ENCODE measurements at regions not wholly inside any gene's neighbourhood (a gene's known extent, or its start where the extent isn't known, plus 50 kb on each side); places are given as distances from the start of the nearest gene placed in this dataset.

DNA sequence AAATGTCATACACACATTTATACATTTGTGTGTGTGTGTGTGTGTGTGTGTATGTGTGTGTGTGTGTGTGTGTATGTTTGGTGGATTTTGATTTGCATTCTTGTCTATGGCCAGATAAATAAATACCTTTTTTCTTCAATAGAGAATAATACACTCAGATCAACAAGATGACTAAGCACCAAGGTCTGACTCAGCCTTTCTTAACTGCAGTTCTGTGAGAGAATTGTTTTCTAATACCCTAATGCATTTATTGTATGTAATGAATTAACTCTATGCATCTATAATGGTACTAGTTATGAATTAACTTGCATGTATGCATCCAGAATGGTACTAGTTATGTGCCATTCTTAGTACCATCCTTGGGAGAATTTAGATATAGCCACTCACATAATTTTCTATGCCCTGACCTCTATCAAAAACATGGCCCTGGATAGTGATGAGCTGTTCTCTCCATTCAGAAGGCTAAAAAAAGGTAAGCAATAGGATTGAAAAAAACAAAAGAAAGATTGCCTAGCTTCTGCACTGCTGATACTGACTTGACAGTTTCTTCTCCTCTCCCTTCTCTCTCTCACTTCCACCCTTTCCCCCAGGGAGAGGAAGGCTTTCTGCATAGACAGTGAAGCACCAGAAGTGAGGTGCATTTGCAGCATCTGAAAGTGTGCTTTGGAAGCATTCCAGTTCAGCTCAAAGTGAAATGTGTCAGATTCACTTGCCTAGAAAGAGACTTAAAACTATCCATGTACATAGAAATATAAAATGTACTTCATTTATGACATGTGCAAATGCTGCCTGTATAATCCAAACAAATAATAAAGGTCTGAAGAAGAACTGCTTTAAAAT lies 55.1 kb upstream of the CCDC112 start:
- H3K27ac ChIP-seq = no peak overlapping the region
- peaks cover 0 to 5% (median 0%) of the 10 kb centered on the region in 4 donors for H3K9me3 ChIP-seq
- H3K4me1 ChIP-seq = peaks cover 0 to 4% (median 0%) of the 10 kb centered on the region in 4 donors
- H3K36me3 ChIP-seq = no peaks in the 10 kb centered on the region
- no peak overlapping the region for H3K4me3 ChIP-seq
- TF ChIP-seq POLR2AphosphoS5 (IDR thresholded peaks at IDR 0.05) = no peak
- no peak for TF ChIP-seq EP300 (IDR thresholded peaks at IDR 0.05)
- TF ChIP-seq POLR2A (IDR thresholded peaks at IDR 0.05) = no peak
- TF ChIP-seq, protein P1, sequence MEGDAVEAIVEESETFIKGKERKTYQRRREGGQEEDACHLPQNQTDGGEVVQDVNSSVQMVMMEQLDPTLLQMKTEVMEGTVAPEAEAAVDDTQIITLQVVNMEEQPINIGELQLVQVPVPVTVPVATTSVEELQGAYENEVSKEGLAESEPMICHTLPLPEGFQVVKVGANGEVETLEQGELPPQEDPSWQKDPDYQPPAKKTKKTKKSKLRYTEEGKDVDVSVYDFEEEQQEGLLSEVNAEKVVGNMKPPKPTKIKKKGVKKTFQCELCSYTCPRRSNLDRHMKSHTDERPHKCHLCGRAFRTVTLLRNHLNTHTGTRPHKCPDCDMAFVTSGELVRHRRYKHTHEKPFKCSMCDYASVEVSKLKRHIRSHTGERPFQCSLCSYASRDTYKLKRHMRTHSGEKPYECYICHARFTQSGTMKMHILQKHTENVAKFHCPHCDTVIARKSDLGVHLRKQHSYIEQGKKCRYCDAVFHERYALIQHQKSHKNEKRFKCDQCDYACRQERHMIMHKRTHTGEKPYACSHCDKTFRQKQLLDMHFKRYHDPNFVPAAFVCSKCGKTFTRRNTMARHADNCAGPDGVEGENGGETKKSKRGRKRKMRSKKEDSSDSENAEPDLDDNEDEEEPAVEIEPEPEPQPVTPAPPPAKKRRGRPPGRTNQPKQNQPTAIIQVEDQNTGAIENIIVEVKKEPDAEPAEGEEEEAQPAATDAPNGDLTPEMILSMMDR (IDR thresholded peaks at IDR 0.05) = no peak
- DNase-seq (no peak), ATAC-seq (ENCODE audit: low FRiP score in 2 of 2) (no peak)
- no peaks in the 10 kb centered on the region for H3K27me3 ChIP-seq

DNA sequence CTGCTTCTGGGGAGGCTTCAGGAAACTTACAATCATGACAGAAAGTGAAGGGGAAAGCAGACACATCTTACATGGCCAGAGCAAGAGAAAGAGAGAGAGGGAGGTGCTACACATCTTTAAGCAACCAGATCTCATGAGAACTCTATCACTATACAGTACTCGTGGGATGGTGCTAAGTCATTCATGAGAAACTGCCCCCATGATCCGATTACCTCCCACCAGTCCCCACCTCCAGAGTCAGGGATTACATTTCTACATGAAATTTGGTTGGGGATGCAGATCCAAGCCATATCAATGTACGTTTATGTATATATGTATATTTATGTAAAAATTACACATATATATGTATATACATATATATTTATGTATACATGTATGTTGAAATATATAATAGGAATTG lies 54.4 kb upstream of the CCDC112 start:
- no peak overlapping the region for H3K27ac ChIP-seq
- no peaks in the 10 kb centered on the region for H3K36me3 ChIP-seq
- no peak overlapping the region for H3K4me3 ChIP-seq
- H3K9me3 ChIP-seq = peaks cover 0 to 5% (median 0%) of the 10 kb centered on the region in 4 donors
- TF ChIP-seq EP300 (IDR thresholded peaks at IDR 0.05) (no peak), POLR2AphosphoS5 (IDR thresholded peaks at IDR 0.05) (no peak), POLR2A (IDR thresholded peaks at IDR 0.05) (no peak)
- TF ChIP-seq, protein P1 (IDR thresholded peaks at IDR 0.05) = no peak
- ATAC-seq (ENCODE audit: low FRiP score in 2 of 2) (no peak), DNase-seq (no peak)
- H3K4me1 ChIP-seq = peaks cover 0 to 4% (median 0%) of the 10 kb centered on the region in 4 donors
- WGBS, 2 donors = 85% methylated on average over 3 of the region's 3 CpGs
- no peaks in the 10 kb centered on the region for H3K27me3 ChIP-seq

DNA sequence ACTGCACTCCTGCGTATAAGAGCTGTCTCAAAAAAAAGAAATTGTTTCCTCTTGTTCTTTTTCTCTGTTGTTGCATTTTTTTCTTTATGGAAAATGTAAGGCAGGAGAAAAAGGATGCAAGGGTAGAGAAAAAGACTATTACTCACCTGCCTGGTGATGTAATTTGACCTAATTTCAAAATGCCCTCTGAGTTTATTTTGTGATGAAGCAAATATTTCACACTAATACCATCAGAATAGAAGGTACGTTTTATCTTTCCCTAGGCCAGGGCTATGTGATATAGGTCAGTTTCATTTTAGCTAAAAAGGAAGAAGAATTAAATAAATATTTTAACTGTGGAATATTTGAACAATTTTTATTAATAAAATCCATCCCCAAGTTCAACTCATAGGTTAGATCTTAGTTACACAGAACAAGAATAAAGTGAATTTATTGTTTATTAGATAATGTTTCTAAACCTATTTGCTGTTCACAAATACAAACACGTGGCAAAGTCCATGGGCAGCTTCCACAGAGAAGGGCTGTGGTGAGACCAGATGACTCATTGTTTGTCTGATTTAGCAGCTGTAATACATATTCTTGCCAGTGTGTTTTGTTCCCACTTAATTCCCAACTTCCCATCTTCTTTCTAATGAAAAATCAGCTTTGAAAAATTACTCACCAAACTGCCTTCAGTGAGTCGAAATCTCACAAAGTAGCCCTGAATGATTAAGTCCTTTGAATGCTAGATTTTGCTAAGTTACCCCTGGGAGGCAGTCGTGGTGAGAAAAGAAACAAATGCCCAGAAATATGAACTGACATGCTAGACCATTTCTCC lies 52.8 kb upstream of the CCDC112 start:
- no peaks in the 10 kb centered on the region for H3K27me3 ChIP-seq
- TF ChIP-seq EP300 (IDR thresholded peaks at IDR 0.05) = no peak
- no peak for TF ChIP-seq POLR2AphosphoS5 (IDR thresholded peaks at IDR 0.05)
- TF ChIP-seq, protein P1 (IDR thresholded peaks at IDR 0.05) = peak in 3 of 6 experiments; percentile 15 to 22 (median 19)
- no peaks in the 10 kb centered on the region for H3K36me3 ChIP-seq
- no peak overlapping the region for H3K4me3 ChIP-seq
- H3K27ac ChIP-seq = no peak overlapping the region
- H3K9me3 ChIP-seq = no peaks in the 10 kb centered on the region
- WGBS, 2 donors = 44 to 59% methylated on average over 5 of the region's 5 CpGs
- no peak for DNase-seq
- peaks cover 0 to 4% (median 0%) of the 10 kb centered on the region in 4 donors for H3K4me1 ChIP-seq
- ATAC-seq (ENCODE audit: low FRiP score in 2 of 2) = peak in 1 of 2 donors; percentile 92

DNA sequence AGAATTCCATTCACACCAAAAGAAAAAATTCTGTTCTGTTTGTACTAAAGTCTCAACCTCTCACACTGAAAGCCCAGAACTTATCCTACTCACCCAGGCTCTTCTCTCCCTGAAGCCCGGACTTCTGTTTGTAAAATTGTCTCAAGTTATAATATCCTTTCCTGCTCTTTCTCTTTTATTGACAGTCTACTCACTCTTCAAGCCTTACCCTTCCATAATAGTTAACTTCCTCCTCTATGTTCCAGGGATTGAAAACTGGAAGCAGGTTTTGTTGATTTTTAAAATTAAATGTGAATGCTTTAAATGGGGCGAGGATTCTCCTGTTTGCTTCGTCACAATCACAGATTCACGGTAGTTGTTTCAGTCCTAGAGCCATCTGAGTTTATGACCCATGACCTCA lies 51.7 kb upstream of the CCDC112 start:
- Histone ChIP-seq H3K4me1 (peaks cover 0 to 4% (median 0%) of the 10 kb centered on the region in 4 donors), H3K9me3 (no peaks in the 10 kb centered on the region), H3K4me3 (no peak overlapping the region), H3K36me3 (no peaks in the 10 kb centered on the region), H3K27me3 (no peaks in the 10 kb centered on the region), H3K27ac (no peak overlapping the region)
- WGBS, 2 donors = 85 to 89% methylated on average over 4 of the region's 4 CpGs
- TF ChIP-seq POLR2A (IDR thresholded peaks at IDR 0.05) (no peak), POLR2AphosphoS5 (IDR thresholded peaks at IDR 0.05) (no peak), EP300 (IDR thresholded peaks at IDR 0.05) (no peak)
- TF ChIP-seq, protein P1 (IDR thresholded peaks at IDR 0.05) = no peak
- no peak for DNase-seq
- ATAC-seq (ENCODE audit: low FRiP score in 2 of 2) = no peak

Data from upper lobe of left lung (tissue), 6 donors.